HEK293 (cell line): ENCODE measurements at regions not wholly inside any gene's neighbourhood (a gene's known extent, or its start where the extent isn't known, plus 50 kb on each side); places are given as distances from the start of the nearest gene placed in this dataset.

Experiments used
- SETDB1 ChIP-seq: IDR thresholded peaks from one replicate; pipeline ENCODE4 v1.6.1; 2017; ENCODE audit warnings: mild to moderate bottlenecking, low read length, moderate library complexity, mixed read lengths; ENCODE audit not compliant: insufficient read length
- ZNF184 ChIP-seq: fragments of 450-650 bp; IDR thresholded peaks from 2 replicates; pipeline ENCODE4 v1.5.1; 2018; ENCODE audit warnings: missing biosample characterization, mild to moderate bottlenecking, missing genetic modification characterization
- ZNF274 ChIP-seq, 2 experiments: fragments of 200-500 bp in 1 of 2; fragments of 450-650 bp in 1 of 2; sonication (Bioruptor generic) in 1 of 2; formaldehyde crosslinking in 1 of 2; IDR thresholded peaks; 2 replicates each; pipeline versions ENCODE4 v1.5.1 to v1.6.1; 2014 to 2016; ENCODE audit warnings: borderline replicate concordance in 1 of 2, inconsistent platforms in 1 of 2, low read length in 1 of 2, missing biosample characterization in 1 of 2, missing genetic modification characterization in 1 of 2
- TF ChIP-seq, protein P1 (sequence below): fragments of 450-650 bp; formaldehyde crosslinking; IDR thresholded peaks from 2 replicates; pipeline ENCODE4 v1.5.1; 2016; ENCODE audit warnings: missing biosample characterization, missing genetic modification characterization
- TF ChIP-seq, protein P2 (sequence below): fragments of 450-650 bp; formaldehyde crosslinking; IDR thresholded peaks from 2 replicates; pipeline ENCODE4 v1.5.1; 2016; ENCODE audit warnings: missing biosample characterization, missing genetic modification characterization
- TF ChIP-seq, protein P3 (sequence below): fragments of 450-650 bp; formaldehyde crosslinking; IDR thresholded peaks from 2 replicates; pipeline ENCODE4 v1.5.1; 2016; ENCODE audit warnings: missing biosample characterization, missing genetic modification characterization

DNA sequence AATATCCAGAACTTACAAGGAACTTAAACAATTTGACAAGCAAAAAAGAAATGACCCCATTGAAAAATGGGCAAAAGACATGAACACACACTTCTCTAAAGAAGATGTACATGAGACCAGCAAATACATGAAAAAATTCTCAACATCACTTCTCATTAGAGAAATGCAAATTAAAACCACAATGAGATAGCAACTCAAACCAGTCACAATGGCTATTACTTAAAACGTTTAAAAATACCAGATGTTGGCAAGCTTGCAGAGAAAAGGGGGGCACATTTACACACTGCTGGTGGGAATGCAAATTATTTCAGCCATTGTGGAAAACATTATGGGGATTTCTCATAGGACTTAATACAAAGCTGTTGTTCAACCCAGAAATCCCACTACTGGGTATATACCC is 1634.0 kb downstream of the NCAM2 start:
- TF ChIP-seq ZNF274 (IDR thresholded peaks at IDR 0.05; ENCODE audit: low read length) (no peak), ZNF274 (tag by site-specific recombination; IDR thresholded peaks at IDR 0.05; ENCODE audit: borderline replicate concordance) (no peak), ZNF184 (tag by site-specific recombination) (no peak), SETDB1 (no peak)
- TF ChIP-seq, protein P1, sequence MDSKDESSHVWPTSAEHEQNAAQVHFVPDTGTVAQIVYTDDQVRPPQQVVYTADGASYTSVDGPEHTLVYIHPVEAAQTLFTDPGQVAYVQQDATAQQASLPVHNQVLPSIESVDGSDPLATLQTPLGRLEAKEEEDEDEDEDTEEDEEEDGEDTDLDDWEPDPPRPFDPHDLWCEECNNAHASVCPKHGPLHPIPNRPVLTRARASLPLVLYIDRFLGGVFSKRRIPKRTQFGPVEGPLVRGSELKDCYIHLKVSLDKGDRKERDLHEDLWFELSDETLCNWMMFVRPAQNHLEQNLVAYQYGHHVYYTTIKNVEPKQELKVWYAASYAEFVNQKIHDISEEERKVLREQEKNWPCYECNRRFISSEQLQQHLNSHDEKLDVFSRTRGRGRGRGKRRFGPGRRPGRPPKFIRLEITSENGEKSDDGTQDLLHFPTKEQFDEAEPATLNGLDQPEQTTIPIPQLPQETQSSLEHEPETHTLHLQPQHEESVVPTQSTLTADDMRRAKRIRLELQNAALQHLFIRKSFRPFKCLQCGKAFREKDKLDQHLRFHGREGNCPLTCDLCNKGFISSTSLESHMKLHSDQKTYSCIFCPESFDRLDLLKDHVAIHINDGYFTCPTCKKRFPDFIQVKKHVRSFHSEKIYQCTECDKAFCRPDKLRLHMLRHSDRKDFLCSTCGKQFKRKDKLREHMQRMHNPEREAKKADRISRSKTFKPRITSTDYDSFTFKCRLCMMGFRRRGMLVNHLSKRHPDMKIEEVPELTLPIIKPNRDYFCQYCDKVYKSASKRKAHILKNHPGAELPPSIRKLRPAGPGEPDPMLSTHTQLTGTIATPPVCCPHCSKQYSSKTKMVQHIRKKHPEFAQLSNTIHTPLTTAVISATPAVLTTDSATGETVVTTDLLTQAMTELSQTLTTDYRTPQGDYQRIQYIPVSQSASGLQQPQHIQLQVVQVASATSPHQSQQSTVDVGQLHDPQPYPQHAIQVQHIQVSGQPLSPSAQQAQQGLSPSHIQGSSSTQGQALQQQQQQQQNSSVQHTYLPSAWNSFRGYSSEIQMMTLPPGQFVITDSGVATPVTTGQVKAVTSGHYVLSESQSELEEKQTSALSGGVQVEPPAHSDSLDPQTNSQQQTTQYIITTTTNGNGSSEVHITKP (tag by site-specific recombination), result no peak
- TF ChIP-seq, protein P2, sequence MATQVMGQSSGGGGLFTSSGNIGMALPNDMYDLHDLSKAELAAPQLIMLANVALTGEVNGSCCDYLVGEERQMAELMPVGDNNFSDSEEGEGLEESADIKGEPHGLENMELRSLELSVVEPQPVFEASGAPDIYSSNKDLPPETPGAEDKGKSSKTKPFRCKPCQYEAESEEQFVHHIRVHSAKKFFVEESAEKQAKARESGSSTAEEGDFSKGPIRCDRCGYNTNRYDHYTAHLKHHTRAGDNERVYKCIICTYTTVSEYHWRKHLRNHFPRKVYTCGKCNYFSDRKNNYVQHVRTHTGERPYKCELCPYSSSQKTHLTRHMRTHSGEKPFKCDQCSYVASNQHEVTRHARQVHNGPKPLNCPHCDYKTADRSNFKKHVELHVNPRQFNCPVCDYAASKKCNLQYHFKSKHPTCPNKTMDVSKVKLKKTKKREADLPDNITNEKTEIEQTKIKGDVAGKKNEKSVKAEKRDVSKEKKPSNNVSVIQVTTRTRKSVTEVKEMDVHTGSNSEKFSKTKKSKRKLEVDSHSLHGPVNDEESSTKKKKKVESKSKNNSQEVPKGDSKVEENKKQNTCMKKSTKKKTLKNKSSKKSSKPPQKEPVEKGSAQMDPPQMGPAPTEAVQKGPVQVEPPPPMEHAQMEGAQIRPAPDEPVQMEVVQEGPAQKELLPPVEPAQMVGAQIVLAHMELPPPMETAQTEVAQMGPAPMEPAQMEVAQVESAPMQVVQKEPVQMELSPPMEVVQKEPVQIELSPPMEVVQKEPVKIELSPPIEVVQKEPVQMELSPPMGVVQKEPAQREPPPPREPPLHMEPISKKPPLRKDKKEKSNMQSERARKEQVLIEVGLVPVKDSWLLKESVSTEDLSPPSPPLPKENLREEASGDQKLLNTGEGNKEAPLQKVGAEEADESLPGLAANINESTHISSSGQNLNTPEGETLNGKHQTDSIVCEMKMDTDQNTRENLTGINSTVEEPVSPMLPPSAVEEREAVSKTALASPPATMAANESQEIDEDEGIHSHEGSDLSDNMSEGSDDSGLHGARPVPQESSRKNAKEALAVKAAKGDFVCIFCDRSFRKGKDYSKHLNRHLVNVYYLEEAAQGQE (tag by site-specific recombination), result no peak
- TF ChIP-seq, protein P3, sequence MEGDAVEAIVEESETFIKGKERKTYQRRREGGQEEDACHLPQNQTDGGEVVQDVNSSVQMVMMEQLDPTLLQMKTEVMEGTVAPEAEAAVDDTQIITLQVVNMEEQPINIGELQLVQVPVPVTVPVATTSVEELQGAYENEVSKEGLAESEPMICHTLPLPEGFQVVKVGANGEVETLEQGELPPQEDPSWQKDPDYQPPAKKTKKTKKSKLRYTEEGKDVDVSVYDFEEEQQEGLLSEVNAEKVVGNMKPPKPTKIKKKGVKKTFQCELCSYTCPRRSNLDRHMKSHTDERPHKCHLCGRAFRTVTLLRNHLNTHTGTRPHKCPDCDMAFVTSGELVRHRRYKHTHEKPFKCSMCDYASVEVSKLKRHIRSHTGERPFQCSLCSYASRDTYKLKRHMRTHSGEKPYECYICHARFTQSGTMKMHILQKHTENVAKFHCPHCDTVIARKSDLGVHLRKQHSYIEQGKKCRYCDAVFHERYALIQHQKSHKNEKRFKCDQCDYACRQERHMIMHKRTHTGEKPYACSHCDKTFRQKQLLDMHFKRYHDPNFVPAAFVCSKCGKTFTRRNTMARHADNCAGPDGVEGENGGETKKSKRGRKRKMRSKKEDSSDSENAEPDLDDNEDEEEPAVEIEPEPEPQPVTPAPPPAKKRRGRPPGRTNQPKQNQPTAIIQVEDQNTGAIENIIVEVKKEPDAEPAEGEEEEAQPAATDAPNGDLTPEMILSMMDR (tag by site-specific recombination), result no peak
